HL-60 (cell line): ENCODE measurements at regions not wholly inside any gene's neighbourhood (a gene's known extent, or its start where the extent isn't known, plus 50 kb on each side); places are given as distances from the start of the nearest gene placed in this dataset.

Experiments used
- DNase-seq, 2 experiments: peaks; one replicate each; pipeline ENCODE4 v3.0.0-alpha.2; 2010 to 2020; ENCODE audit warnings: low read depth in 1 of 2, low spot score in 1 of 2
- H3K27ac ChIP-seq: fragments of 250-450 bp; sonication (Bioruptor Pico); replicated peaks from 2 replicates; pipeline ENCODE4 v1.5.1; 2020; ENCODE audit warnings: mild to moderate bottlenecking, moderate library complexity
- H3K27me3 ChIP-seq: fragments of 250-450 bp; sonication (Bioruptor Pico); 2 replicates; pipeline ENCODE4 v1.5.1; 2021; ENCODE audit warnings: mild to moderate bottlenecking, moderate library complexity; ENCODE audit not compliant: insufficient read depth, poor library complexity, severe bottlenecking
- H3K4me3 ChIP-seq: replicated peaks from 2 replicates; pipeline ENCODE4 v1.5.1; 2011; ENCODE audit warnings: mild to moderate bottlenecking, control low read depth, low read length; ENCODE audit not compliant: insufficient read depth
- GABPA ChIP-seq: IDR thresholded peaks from 2 replicates; pipeline ENCODE4 v1.6.1; 2012; ENCODE audit warnings: low read depth
- POLR2AphosphoS5 ChIP-seq: IDR thresholded peaks from 2 replicates; pipeline ENCODE4 v1.6.1; 2012; ENCODE audit warnings: low read depth
- SPI1 ChIP-seq: IDR thresholded peaks from 2 replicates; pipeline ENCODE4 v1.6.1; 2012; ENCODE audit warnings: low read depth, mild to moderate bottlenecking, borderline replicate concordance
- TF ChIP-seq, protein P1 (sequence below): IDR thresholded peaks from one replicate; pipeline ENCODE4 v1.5.1; 2011; ENCODE audit warnings: low read length, control low read depth, inconsistent platforms; ENCODE audit not compliant: insufficient read depth
- TF ChIP-seq, protein P2 (sequence below): IDR thresholded peaks from 2 replicates; pipeline ENCODE4 v1.6.1; 2012; ENCODE audit warnings: low read depth; ENCODE audit not compliant: insufficient replicate concordance

DNA sequence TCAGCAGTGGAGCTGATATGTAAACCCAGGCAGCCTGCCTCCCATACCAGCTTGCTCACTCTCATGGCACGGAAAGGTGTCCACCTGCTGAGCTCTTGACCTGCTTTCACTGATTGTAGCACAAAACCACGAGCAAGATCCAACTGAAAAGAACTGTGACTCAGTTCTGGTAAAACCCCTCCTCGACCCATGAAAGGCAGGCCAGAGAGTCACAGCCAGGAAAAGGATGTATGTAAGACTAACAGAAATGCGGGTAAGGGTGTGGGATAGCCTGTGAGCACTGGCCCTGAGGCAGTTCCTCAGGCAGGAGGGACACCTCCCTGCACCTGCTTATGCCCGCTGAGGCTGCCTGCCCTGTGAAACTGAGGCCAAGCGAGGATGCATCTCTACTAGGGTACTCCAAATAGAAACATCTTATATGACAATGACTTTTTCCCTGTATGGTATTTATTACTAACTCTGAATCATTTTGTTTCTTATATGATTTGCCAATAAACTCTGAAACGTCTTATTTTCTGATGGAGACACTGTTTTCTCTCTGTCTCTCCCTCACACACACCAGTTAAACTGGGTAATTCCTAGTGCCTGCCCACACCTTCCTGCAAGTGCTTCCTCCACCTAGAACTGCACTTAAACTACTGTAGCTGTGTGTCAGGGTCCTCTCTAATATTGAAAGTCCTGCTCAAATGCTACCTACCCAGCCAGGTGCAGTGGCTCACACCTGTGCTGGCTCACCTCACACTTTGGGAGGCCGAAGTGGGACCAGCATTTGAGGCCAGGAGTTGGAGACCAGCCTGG is 73.3 kb upstream of the GHITM start:
- no peak for TF ChIP-seq SPI1
- Histone ChIP-seq H3K4me3 (no peak overlapping the region), H3K27ac (no peak overlapping the region), H3K27me3 (no peaks in the 10 kb centered on the region)
- no peak for DNase-seq

DNA sequence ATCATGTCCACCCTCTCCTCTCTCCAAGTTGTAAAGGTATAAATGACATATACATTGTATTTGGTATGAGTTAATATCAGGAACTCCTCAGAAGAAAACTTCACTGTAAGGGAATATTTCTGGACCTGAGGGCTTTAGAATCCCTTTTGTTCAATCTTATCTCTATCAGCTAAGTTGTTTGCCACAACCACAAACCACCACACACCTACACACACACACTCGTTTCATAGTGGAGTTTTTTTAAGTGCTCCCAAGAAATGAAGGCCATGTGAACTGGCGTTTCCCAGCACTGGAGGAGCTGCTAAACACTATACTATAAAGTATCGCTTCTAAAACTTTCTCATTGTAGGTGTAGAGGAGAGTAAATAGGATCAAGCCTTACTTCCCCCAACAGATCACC is 64.8 kb upstream of the GHITM start:
- TF ChIP-seq GABPA (no peak), POLR2AphosphoS5 (no peak), SPI1 (no peak)
- TF ChIP-seq, protein P1, sequence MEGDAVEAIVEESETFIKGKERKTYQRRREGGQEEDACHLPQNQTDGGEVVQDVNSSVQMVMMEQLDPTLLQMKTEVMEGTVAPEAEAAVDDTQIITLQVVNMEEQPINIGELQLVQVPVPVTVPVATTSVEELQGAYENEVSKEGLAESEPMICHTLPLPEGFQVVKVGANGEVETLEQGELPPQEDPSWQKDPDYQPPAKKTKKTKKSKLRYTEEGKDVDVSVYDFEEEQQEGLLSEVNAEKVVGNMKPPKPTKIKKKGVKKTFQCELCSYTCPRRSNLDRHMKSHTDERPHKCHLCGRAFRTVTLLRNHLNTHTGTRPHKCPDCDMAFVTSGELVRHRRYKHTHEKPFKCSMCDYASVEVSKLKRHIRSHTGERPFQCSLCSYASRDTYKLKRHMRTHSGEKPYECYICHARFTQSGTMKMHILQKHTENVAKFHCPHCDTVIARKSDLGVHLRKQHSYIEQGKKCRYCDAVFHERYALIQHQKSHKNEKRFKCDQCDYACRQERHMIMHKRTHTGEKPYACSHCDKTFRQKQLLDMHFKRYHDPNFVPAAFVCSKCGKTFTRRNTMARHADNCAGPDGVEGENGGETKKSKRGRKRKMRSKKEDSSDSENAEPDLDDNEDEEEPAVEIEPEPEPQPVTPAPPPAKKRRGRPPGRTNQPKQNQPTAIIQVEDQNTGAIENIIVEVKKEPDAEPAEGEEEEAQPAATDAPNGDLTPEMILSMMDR, result no peak
- TF ChIP-seq, protein P2, sequence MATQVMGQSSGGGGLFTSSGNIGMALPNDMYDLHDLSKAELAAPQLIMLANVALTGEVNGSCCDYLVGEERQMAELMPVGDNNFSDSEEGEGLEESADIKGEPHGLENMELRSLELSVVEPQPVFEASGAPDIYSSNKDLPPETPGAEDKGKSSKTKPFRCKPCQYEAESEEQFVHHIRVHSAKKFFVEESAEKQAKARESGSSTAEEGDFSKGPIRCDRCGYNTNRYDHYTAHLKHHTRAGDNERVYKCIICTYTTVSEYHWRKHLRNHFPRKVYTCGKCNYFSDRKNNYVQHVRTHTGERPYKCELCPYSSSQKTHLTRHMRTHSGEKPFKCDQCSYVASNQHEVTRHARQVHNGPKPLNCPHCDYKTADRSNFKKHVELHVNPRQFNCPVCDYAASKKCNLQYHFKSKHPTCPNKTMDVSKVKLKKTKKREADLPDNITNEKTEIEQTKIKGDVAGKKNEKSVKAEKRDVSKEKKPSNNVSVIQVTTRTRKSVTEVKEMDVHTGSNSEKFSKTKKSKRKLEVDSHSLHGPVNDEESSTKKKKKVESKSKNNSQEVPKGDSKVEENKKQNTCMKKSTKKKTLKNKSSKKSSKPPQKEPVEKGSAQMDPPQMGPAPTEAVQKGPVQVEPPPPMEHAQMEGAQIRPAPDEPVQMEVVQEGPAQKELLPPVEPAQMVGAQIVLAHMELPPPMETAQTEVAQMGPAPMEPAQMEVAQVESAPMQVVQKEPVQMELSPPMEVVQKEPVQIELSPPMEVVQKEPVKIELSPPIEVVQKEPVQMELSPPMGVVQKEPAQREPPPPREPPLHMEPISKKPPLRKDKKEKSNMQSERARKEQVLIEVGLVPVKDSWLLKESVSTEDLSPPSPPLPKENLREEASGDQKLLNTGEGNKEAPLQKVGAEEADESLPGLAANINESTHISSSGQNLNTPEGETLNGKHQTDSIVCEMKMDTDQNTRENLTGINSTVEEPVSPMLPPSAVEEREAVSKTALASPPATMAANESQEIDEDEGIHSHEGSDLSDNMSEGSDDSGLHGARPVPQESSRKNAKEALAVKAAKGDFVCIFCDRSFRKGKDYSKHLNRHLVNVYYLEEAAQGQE, result no peak
- H3K27me3 ChIP-seq, result no peaks in the 10 kb centered on the region
- DNase-seq, result no peak
- H3K4me3 ChIP-seq, result no peak overlapping the region
- no peak overlapping the region for H3K27ac ChIP-seq

DNA sequence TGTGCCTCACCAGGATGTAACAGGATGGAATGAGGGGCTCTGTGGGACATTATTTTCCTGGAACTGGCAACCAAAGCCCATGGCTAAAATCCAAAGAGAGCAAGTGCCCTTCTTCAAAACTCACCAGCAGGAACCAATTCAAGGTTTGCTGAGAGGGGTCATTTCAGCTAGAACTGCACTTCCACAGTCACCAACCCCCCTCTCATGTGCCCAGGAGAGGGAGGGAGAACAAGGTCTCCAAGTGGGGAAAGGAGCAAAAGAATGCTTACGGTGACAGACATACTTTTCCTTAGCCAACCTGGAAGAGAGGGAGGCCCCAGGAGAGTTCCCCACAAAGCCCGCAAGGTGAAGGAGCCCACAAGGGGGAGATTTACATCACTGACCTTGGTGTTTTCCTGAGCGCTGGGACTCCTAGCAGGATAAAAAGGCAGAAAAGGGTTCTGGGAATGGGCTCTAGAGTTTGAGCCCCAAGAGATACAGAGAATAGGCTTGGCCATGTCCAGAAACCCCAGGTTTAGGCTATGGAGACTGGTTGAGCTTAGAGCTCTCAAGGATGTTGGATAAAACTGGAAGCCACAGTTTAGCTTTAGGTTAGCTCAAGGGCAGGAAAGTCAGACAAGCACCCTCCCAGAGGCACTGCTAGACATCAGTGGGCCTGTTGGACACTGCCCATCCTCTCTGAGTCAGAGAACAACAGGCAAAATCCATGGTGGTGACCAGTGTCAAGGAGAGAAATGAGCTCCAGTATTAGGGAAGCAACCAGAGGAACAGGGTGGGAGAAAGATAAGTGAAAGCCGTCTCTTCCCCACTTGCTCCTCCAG is 63.9 kb upstream of the GHITM start:
- H3K27me3 ChIP-seq, result no peaks in the 10 kb centered on the region
- DNase-seq, result no peak
- H3K4me3 ChIP-seq, result no peak overlapping the region
- TF ChIP-seq SPI1, result no peak
- H3K27ac ChIP-seq, result no peak overlapping the region

DNA sequence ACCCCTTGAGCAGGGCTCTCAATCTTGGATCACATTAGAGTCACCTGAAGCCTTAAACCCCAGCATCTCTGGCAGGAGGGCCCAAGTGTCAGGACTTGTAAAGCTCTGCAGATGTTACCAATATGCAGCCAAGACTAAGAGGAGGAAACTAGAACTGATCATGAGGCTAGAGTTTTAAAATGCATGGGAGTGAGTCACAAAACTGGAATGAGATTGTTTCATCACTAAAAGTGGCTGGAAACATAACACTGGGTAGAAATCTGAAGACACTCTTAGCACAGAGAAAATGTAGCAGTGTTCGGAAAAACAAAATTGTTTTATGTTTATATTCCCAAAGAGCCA is 63.3 kb upstream of the GHITM start:
- DNase-seq, result no peak

More for the DNA sequence above, 63.3 kb upstream of the GHITM start:
- Histone ChIP-seq H3K27ac (no peak overlapping the region), H3K4me3 (no peak overlapping the region), H3K27me3 (no peaks in the 10 kb centered on the region)
- TF ChIP-seq GABPA (no peak), SPI1 (no peak)
- TF ChIP-seq, protein P2, result no peak
- TF ChIP-seq, protein P1, result no peak
